IPS-NIHi11 (cell line): ENCODE measurements at regions not wholly inside any gene's neighbourhood (a gene's known extent, or its start where the extent isn't known, plus 50 kb on each side); places are given as distances from the start of the nearest gene placed in this dataset.
"Not testable (repeated sequence)": the region's sequence is repeated elsewhere in the genome, so short reads cannot be mapped to it uniquely, and the experiment has no call there.

Source experiments
- DNase-seq: peaks from one replicate; pipeline ENCODE4 v3.0.0; 2012; ENCODE audit warnings: mixed read lengths, low spot score

- DNase-seq: no peak
These were observed 255.3 kb upstream of the GJE1 start for GRCh38 chr6:141877275-141877983.

GRCh38 chr6:141874930-141875602, 257.7 kb upstream of the GJE1 start:
- DNase-seq: no peak

GRCh38 chr6:141869509-141869908, 263.2 kb upstream of the GJE1 start:
- not testable (repeated sequence) for DNase-seq

- DNase-seq: no peak
These were observed 265.0 kb upstream of the GJE1 start for GRCh38 chr6:141867767-141868166.

GRCh38 chr6:141866731-141867497, 265.8 kb upstream of the GJE1 start:
- DNase-seq: peak; percentile 9

- no peak for DNase-seq
These were observed 281.7 kb upstream of the GJE1 start for GRCh38 chr6:141851063-141851462.

- no peak for DNase-seq
These were observed 284.5 kb upstream of the GJE1 start for GRCh38 chr6:141848029-141848890.

- DNase-seq: no peak
These were observed 286.1 kb upstream of the GJE1 start for GRCh38 chr6:141846639-141847038.

- DNase-seq: no peak
These were observed 289.4 kb upstream of the GJE1 start for GRCh38 chr6:141843178-141843834.

GRCh38 chr6:141833001-141833655, 299.6 kb upstream of the GJE1 start:
- no peak for DNase-seq

GRCh38 chr6:141830530-141830929, 302.2 kb upstream of the GJE1 start:
- DNase-seq: no peak

- peak; percentile 74 for DNase-seq
These were observed 303.0 kb upstream of the GJE1 start for GRCh38 chr6:141829566-141830360.

GRCh38 chr6:141824350-141824749, 308.4 kb upstream of the GJE1 start:
- DNase-seq: no peak

- DNase-seq: not testable (repeated sequence)
These were observed 317.7 kb upstream of the GJE1 start for GRCh38 chr6:141815039-141815438.

- DNase-seq: no peak
These were observed 322.8 kb upstream of the GJE1 start for GRCh38 chr6:141809901-141810300.

- no peak for DNase-seq
These were observed 324.1 kb upstream of the GJE1 start for GRCh38 chr6:141808662-141809061.

GRCh38 chr6:141800973-141801372, 331.8 kb upstream of the GJE1 start:
- DNase-seq: not testable (repeated sequence)

GRCh38 chr6:141790921-141791320, 341.8 kb upstream of the GJE1 start:
- DNase-seq: no peak

GRCh38 chr6:141788096-141788495, 344.6 kb upstream of the GJE1 start:
- DNase-seq: no peak

- no peak for DNase-seq
These were observed 349.1 kb upstream of the GJE1 start for GRCh38 chr6:141783585-141783984.
